Ishikawa (cell line): ENCODE measurements at regions not wholly inside any gene's neighbourhood (a gene's known extent, or its start where the extent isn't known, plus 50 kb on each side); places are given as distances from the start of the nearest gene placed in this dataset.

Experiments
- CEBPB ChIP-seq: IDR thresholded peaks from 2 replicates; pipeline ENCODE4 v1.6.1; 2012
- CREB1 ChIP-seq: IDR thresholded peaks from 2 replicates; pipeline ENCODE4 v1.6.1; 2012; ENCODE audit warnings: low read depth
- EGR1 ChIP-seq: IDR thresholded peaks from 2 replicates; pipeline ENCODE4 v1.6.1; 2012
- EP300 ChIP-seq: IDR thresholded peaks from 2 replicates; pipeline ENCODE4 v1.6.1; 2012; ENCODE audit warnings: borderline replicate concordance
- MAX ChIP-seq: IDR thresholded peaks from 2 replicates; pipeline ENCODE4 v1.6.1; 2012
- NFIC ChIP-seq: IDR thresholded peaks from 2 replicates; pipeline ENCODE4 v1.6.1; 2012
- RAD21 ChIP-seq: IDR thresholded peaks from 2 replicates; pipeline ENCODE4 v1.6.1; 2012; ENCODE audit warnings: low read depth
- TAF1 ChIP-seq: IDR thresholded peaks from 2 replicates; pipeline ENCODE4 v1.6.1; 2012; ENCODE audit warnings: low read depth, mild to moderate bottlenecking
- TCF12 ChIP-seq: IDR thresholded peaks from 2 replicates; pipeline ENCODE4 v1.6.1; 2012; ENCODE audit warnings: low read depth

- TF ChIP-seq EP300: no peak
- TF ChIP-seq NFIC: no peak
- no peak for TF ChIP-seq TCF12
- TF ChIP-seq CEBPB: no peak
- TF ChIP-seq TAF1: no peak
- no peak for TF ChIP-seq CREB1
- no peak for TF ChIP-seq RAD21
- no peak for TF ChIP-seq EGR1
- no peak for TF ChIP-seq MAX
Observed at GRCh38 chr16:35749253-35750141, 2290.1 kb downstream of the TP53TG3F start.
